Ishikawa (cell line): ENCODE measurements at regions not wholly inside any gene's neighbourhood (a gene's known extent, or its start where the extent isn't known, plus 50 kb on each side); places are given as distances from the start of the nearest gene placed in this dataset.

Source experiments
- CEBPB ChIP-seq: IDR thresholded peaks from 2 replicates; pipeline ENCODE4 v1.6.1; 2012
- EGR1 ChIP-seq: IDR thresholded peaks from 2 replicates; pipeline ENCODE4 v1.6.1; 2012
- EP300 ChIP-seq: IDR thresholded peaks from 2 replicates; pipeline ENCODE4 v1.6.1; 2012; ENCODE audit warnings: borderline replicate concordance
- NFIC ChIP-seq: IDR thresholded peaks from 2 replicates; pipeline ENCODE4 v1.6.1; 2012
- RAD21 ChIP-seq: IDR thresholded peaks from 2 replicates; pipeline ENCODE4 v1.6.1; 2012; ENCODE audit warnings: low read depth
- TCF12 ChIP-seq: IDR thresholded peaks from 2 replicates; pipeline ENCODE4 v1.6.1; 2012; ENCODE audit warnings: low read depth

DNA sequence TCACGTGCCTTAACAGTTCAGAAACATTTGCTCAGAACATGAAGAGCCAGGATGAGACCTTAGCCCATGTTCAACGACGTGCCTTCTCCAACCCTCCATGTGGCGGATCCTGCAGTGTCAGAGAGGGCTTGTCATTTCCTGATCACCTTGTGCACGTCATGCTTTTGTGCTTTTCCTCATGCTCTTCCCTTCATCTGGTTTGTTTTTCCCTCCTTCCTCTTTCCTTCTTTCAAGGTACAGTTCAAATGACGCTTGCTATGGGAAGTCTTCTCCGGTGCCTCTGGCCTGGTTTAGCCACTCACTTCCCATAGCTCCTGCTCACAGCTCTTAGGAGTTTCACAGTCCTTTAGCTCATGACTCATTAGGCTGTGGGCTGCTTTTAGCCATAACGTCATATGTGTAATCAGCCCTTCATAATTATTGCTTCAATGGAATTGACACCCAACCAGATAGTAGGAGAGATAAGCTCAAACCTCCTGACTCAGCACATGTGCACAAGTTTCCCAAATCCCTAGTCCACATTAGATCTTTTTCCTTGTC, 102.7 kb upstream of the CNKSR3 start:
- TF ChIP-seq EGR1 (no peak), CEBPB (no peak), RAD21 (no peak), TCF12 (no peak), NFIC (no peak), EP300 (no peak)
